Neuron (in vitro differentiated cells): ENCODE measurements at regions not wholly inside any gene's neighbourhood (a gene's known extent, or its start where the extent isn't known, plus 50 kb on each side); places are given as distances from the start of the nearest gene placed in this dataset.
"Not testable (repeated sequence)": the region's sequence is repeated elsewhere in the genome, so short reads cannot be mapped to it uniquely, and the experiment has no call there.

Source experiments
- H2AFZ ChIP-seq: one replicate; pipeline ENCODE4 v1.6.1; 2013; ENCODE audit warnings: low read depth, mild to moderate bottlenecking, inconsistent platforms, low read length, moderate library complexity
- H3K27me3 ChIP-seq: one replicate; pipeline ENCODE4 v1.6.1; 2013; ENCODE audit warnings: low read length; ENCODE audit not compliant: insufficient read depth
- H3K36me3 ChIP-seq: one replicate; pipeline ENCODE4 v1.6.1; 2013; ENCODE audit warnings: low read length; ENCODE audit not compliant: insufficient read depth
- H3K4me1 ChIP-seq: one replicate; pipeline ENCODE4 v1.6.1; 2013; ENCODE audit warnings: low read length; ENCODE audit not compliant: insufficient read depth
- H3K4me3 ChIP-seq: 2 replicates; pipeline ENCODE4 v1.5.1; 2013; ENCODE audit warnings: mild to moderate bottlenecking, low read length, moderate library complexity
- H3K9me3 ChIP-seq: one replicate; pipeline ENCODE4 v1.6.1; 2013; ENCODE audit warnings: low read length

- Histone ChIP-seq H3K36me3 (no peaks in the 10 kb centered on the region), H3K27me3 (no peaks in the 10 kb centered on the region), H3K9me3 (no peaks in the 10 kb centered on the region), H2AFZ (no peak overlapping the region), H3K4me1 (no peaks in the 10 kb centered on the region), H3K4me3 (no peak overlapping the region)
Observed at GRCh38 chr9:28960602-28961001, 1387.3 kb upstream of the C9orf72 start.

- Histone ChIP-seq H3K27me3 (no peaks in the 10 kb centered on the region), H3K9me3 (no peaks in the 10 kb centered on the region), H2AFZ (no peak overlapping the region), H3K4me3 (no peak overlapping the region), H3K36me3 (no peaks in the 10 kb centered on the region), H3K4me1 (no peaks in the 10 kb centered on the region)
Observed at GRCh38 chr9:28961623-28962022, 1388.3 kb upstream of the C9orf72 start.

GRCh38 chr9:28967226-28967625, 1393.9 kb upstream of the C9orf72 start:
- H3K9me3 ChIP-seq = no peaks in the 10 kb centered on the region
- H3K4me1 ChIP-seq = no peaks in the 10 kb centered on the region
- no peak overlapping the region for H3K4me3 ChIP-seq
- H3K36me3 ChIP-seq = no peaks in the 10 kb centered on the region
- H3K27me3 ChIP-seq = no peaks in the 10 kb centered on the region
- no peak overlapping the region for H2AFZ ChIP-seq

GRCh38 chr9:28970241-28970654, 1397.0 kb upstream of the C9orf72 start:
- Histone ChIP-seq H3K36me3 (no peaks in the 10 kb centered on the region), H3K4me3 (no peak overlapping the region), H2AFZ (no peak overlapping the region), H3K4me1 (no peaks in the 10 kb centered on the region), H3K9me3 (no peaks in the 10 kb centered on the region), H3K27me3 (no peaks in the 10 kb centered on the region)

- Histone ChIP-seq H3K4me3 (no peak overlapping the region), H2AFZ (no peak overlapping the region), H3K27me3 (no peaks in the 10 kb centered on the region), H3K4me1 (no peaks in the 10 kb centered on the region), H3K36me3 (no peaks in the 10 kb centered on the region), H3K9me3 (no peaks in the 10 kb centered on the region)
Observed at GRCh38 chr9:28971881-28972280, 1398.6 kb upstream of the C9orf72 start.

- no peaks in the 10 kb centered on the region for H3K9me3 ChIP-seq
- H3K27me3 ChIP-seq = no peaks in the 10 kb centered on the region
- H3K36me3 ChIP-seq = no peaks in the 10 kb centered on the region
- H2AFZ ChIP-seq = no peak overlapping the region
- H3K4me1 ChIP-seq = no peaks in the 10 kb centered on the region
- no peak overlapping the region for H3K4me3 ChIP-seq
Observed at GRCh38 chr9:28976250-28976649, 1403.0 kb upstream of the C9orf72 start.

GRCh38 chr9:28976684-28977083, 1403.4 kb upstream of the C9orf72 start:
- H3K4me1 ChIP-seq = no peaks in the 10 kb centered on the region
- no peaks in the 10 kb centered on the region for H3K27me3 ChIP-seq
- no peaks in the 10 kb centered on the region for H3K9me3 ChIP-seq
- no peaks in the 10 kb centered on the region for H3K36me3 ChIP-seq
- no peak overlapping the region for H2AFZ ChIP-seq
- H3K4me3 ChIP-seq = no peak overlapping the region

- no peaks in the 10 kb centered on the region for H3K36me3 ChIP-seq
Observed at GRCh38 chr9:28981129-28981528, 1407.8 kb upstream of the C9orf72 start.

GRCh38 chr9:28981711-28982110, 1408.4 kb upstream of the C9orf72 start:
- Histone ChIP-seq H3K9me3 (no peaks in the 10 kb centered on the region), H3K36me3 (no peaks in the 10 kb centered on the region), H3K4me3 (no peak overlapping the region)

More at GRCh38 chr9:28981129-28981528, 1407.8 kb upstream of the C9orf72 start:
- H2AFZ ChIP-seq = no peak overlapping the region
- no peaks in the 10 kb centered on the region for H3K4me1 ChIP-seq
- no peaks in the 10 kb centered on the region for H3K9me3 ChIP-seq
- H3K4me3 ChIP-seq = no peak overlapping the region
- H3K27me3 ChIP-seq = no peaks in the 10 kb centered on the region

GRCh38 chr9:28984016-28984415, 1410.7 kb upstream of the C9orf72 start:
- no peak overlapping the region for H2AFZ ChIP-seq
- H3K9me3 ChIP-seq = no peaks in the 10 kb centered on the region
- no peaks in the 10 kb centered on the region for H3K36me3 ChIP-seq
- H3K4me1 ChIP-seq = no peaks in the 10 kb centered on the region
- no peak overlapping the region for H3K4me3 ChIP-seq
- H3K27me3 ChIP-seq = no peaks in the 10 kb centered on the region

More at GRCh38 chr9:28981711-28982110, 1408.4 kb upstream of the C9orf72 start:
- H2AFZ ChIP-seq = no peak overlapping the region
- no peaks in the 10 kb centered on the region for H3K27me3 ChIP-seq
- H3K4me1 ChIP-seq = no peaks in the 10 kb centered on the region

- H3K27me3 ChIP-seq, H3K36me3 ChIP-seq, H3K4me3 ChIP-seq, H3K9me3 ChIP-seq, H2AFZ ChIP-seq, H3K4me1 ChIP-seq: not testable (repeated sequence)
Observed at GRCh38 chr9:28990009-28990408, 1416.7 kb upstream of the C9orf72 start.

- Histone ChIP-seq H3K9me3 (no peaks in the 10 kb centered on the region), H3K4me3 (no peak overlapping the region), H3K4me1 (no peaks in the 10 kb centered on the region)
Observed at GRCh38 chr9:28999057-28999456, 1425.8 kb upstream of the C9orf72 start.

GRCh38 chr9:28999806-29000205, 1426.5 kb upstream of the C9orf72 start:
- Histone ChIP-seq H3K9me3 (no peaks in the 10 kb centered on the region), H3K4me1 (no peaks in the 10 kb centered on the region), H3K4me3 (no peak overlapping the region), H3K27me3 (no peaks in the 10 kb centered on the region), H3K36me3 (no peaks in the 10 kb centered on the region), H2AFZ (no peak overlapping the region)

More at GRCh38 chr9:28999057-28999456, 1425.8 kb upstream of the C9orf72 start:
- no peaks in the 10 kb centered on the region for H3K36me3 ChIP-seq
- H2AFZ ChIP-seq = no peak overlapping the region
- H3K27me3 ChIP-seq = no peaks in the 10 kb centered on the region

GRCh38 chr9:29001006-29001405, 1427.7 kb upstream of the C9orf72 start:
- Histone ChIP-seq H3K36me3 (no peaks in the 10 kb centered on the region), H3K27me3 (no peaks in the 10 kb centered on the region), H3K4me3 (no peak overlapping the region), H3K4me1 (no peaks in the 10 kb centered on the region), H2AFZ (no peak overlapping the region), H3K9me3 (no peaks in the 10 kb centered on the region)
